ENCODE measurements at regions not wholly inside any gene's neighbourhood (a gene's known extent, or its start where the extent isn't known, plus 50 kb on each side); places are given as distances from the start of the nearest gene placed in this dataset.
A peak's percentile ranks its signal among the peaks of the same experiment; 100 is the strongest.

DNA sequence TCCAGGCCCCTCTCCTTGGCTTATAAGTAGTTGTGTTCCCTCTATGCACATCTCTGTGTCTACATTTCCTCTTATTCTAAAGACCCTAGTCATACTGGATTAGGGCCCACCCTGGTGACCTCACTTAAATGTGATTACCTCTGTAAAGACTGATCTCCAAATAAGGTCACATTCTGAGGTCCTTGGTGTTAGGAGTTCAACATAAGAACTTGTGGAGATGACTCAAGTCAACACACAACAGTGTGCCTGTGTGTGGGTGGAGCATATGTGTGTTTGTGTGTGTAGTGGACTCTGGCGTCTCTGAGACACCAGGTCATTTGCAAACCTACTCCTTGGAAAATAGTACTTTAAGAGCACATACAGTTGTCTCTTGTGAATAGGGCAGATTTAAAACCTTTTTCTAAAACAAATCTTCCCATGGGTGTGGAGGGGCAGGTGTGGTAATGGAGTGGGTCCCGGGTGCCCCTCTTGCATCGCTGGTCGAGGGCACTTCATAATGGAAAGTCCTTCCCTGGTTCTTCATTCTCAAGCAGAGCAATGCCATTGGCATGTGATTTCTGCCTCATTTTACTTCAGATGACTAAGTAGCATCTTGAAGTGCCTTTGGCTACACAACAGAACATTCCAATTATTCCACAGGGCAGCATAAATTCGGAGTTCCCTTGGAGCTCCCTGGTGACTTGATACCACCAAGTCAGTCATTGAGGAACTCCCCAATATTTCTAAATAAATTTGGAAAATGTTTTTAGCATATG lies 84.4 kb downstream of the C9orf152 start:
- no peak overlapping the region for H3K4me3 ChIP-seq (replicated peaks in 1 of 3; ENCODE audit: insufficient read depth in 1 of 3, low read depth in 1 of 3, low read length in 3 of 3)
- FAIRE-seq (no peak), DNase-seq (ENCODE audit: low read depth, low spot score) (no peak)
- no peak overlapping the region for H3K4me2 ChIP-seq (ENCODE audit: insufficient read depth, low read length)
- H3K36me3 ChIP-seq (ENCODE audit: control insufficient read depth in 2 of 2, extremely low read depth in 1 of 2, insufficient read depth in 2 of 2, low read length in 2 of 2), result peaks cover 0 to 2% of the 10 kb centered on the region in 2 experiments
- H3K27ac ChIP-seq (ENCODE audit: insufficient read depth, low read depth, low read length), result peak overlapping the region; percentile 16
- POLR2A ChIA-PET, result no interaction called here
- H3K9ac ChIP-seq (replicated peaks; ENCODE audit: extremely low read depth, insufficient read depth, low read length), result no peak overlapping the region
- H3K9me1 ChIP-seq (replicated peaks; ENCODE audit: control insufficient read depth, extremely low read depth, insufficient read depth, low read length), result no peaks in the 10 kb centered on the region
- no peak for TF ChIP-seq EZH2 (IDR thresholded peaks at IDR 0.05; ENCODE audit: borderline replicate concordance, low read depth, low read length, severe bottlenecking)
- TF ChIP-seq MAX (IDR thresholded peaks at IDR 0.05; ENCODE audit: insufficient read depth, insufficient read length), result no peak
- no peak for TF ChIP-seq JUN (IDR thresholded peaks at IDR 0.05; ENCODE audit: borderline replicate concordance, insufficient read depth, insufficient read length, low read depth)
- no peak for TF ChIP-seq POLR2AphosphoS5 (IDR thresholded peaks at IDR 0.05; ENCODE audit: insufficient read depth, low read depth, low read length)
- TF ChIP-seq FOS (IDR thresholded peaks at IDR 0.05; ENCODE audit: borderline replicate concordance, insufficient read depth, low read length), result no peak
- TF ChIP-seq GATA2 (IDR thresholded peaks at IDR 0.05; ENCODE audit: insufficient read depth, insufficient read length, low read depth, low read length), result no peak
- TF ChIP-seq, protein P1, sequence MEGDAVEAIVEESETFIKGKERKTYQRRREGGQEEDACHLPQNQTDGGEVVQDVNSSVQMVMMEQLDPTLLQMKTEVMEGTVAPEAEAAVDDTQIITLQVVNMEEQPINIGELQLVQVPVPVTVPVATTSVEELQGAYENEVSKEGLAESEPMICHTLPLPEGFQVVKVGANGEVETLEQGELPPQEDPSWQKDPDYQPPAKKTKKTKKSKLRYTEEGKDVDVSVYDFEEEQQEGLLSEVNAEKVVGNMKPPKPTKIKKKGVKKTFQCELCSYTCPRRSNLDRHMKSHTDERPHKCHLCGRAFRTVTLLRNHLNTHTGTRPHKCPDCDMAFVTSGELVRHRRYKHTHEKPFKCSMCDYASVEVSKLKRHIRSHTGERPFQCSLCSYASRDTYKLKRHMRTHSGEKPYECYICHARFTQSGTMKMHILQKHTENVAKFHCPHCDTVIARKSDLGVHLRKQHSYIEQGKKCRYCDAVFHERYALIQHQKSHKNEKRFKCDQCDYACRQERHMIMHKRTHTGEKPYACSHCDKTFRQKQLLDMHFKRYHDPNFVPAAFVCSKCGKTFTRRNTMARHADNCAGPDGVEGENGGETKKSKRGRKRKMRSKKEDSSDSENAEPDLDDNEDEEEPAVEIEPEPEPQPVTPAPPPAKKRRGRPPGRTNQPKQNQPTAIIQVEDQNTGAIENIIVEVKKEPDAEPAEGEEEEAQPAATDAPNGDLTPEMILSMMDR (IDR thresholded peaks at IDR 0.05; ENCODE audit: extremely low read depth in 1 of 2, insufficient read depth in 1 of 2, low read depth in 1 of 2, low read length in 2 of 2), result no peak
- TF ChIP-seq POLR2A (IDR thresholded peaks at IDR 0.05; ENCODE audit: low read depth, low read length), result no peak
- no peak for TF ChIP-seq MYC (IDR thresholded peaks at IDR 0.05; ENCODE audit: low read depth, low read length)
- no TSS peak for BruUV-seq (replicated peaks)
- dilution Hi-C loops (cut with MboI; ENCODE audit: extremely low pct_ligation_motif_present, low sequenced_read_pairs) (no loop called here), intact Hi-C loops (cut with micrococcal nuclease) (no loop called here)
- peaks cover 99% of the 10 kb centered on the region for H3K79me2 ChIP-seq (ENCODE audit: control insufficient read depth, insufficient read depth, low read length)
- no peaks in the 10 kb centered on the region for H3K27me3 ChIP-seq (ENCODE audit: control insufficient read depth in 2 of 2, insufficient read depth in 2 of 2, low read length in 2 of 2)
- CTCF ChIA-PET, result interaction anchor here (1.3 kb wide), 1 partner anchor 220 kb away, joined by 3 read pairs; no protein-coding TSS in a partner anchor
- H3K4me1 ChIP-seq (ENCODE audit: control insufficient read depth, extremely low read depth, insufficient read depth, low read length), result peaks cover 55% of the 10 kb centered on the region
- H2AFZ ChIP-seq (ENCODE audit: low read depth, low read length), result no peak overlapping the region
- peaks cover 3% of the 10 kb centered on the region for H4K20me1 ChIP-seq (replicated peaks; ENCODE audit: control insufficient read depth, extremely low read depth, insufficient read depth, low read length)
- no peaks in the 10 kb centered on the region for H3K9me3 ChIP-seq (replicated peaks; ENCODE audit: control insufficient read depth, insufficient read depth, low read length)

All from endothelial cell of umbilical vein (primary cell).